B cell (primary cell): ENCODE measurements at regions not wholly inside any gene's neighbourhood (a gene's known extent, or its start where the extent isn't known, plus 50 kb on each side); places are given as distances from the start of the nearest gene placed in this dataset.

Source experiments
- ATAC-seq: fragments of 200-7000 bp; cut with Tn5 transposase; one replicate; pipeline ENCODE4 v1.10.0; 2021; ENCODE audit warnings: low read depth, mild to moderate bottlenecking, moderate number of reproducible peaks, moderate library complexity
- CTCF ChIA-PET: fragments of 350-600 bp; sonication (Branson Sonifier 250); formaldehyde crosslinking; loops from one replicate; lab custom pipeline; 2021; ENCODE audit warnings: antibody characterized with exemption, inconsistent platforms; lab: Charles Lee
- POLR2A ChIA-PET: fragments of 350-600 bp; sonication (Branson Sonifier 250); formaldehyde crosslinking; loops from one replicate; lab custom pipeline; 2021; ENCODE audit warnings: antibody characterized with exemption; lab: Charles Lee
- DNase-seq: peaks from one replicate; pipeline ENCODE4 v3.0.0; 2013
- H2AFZ ChIP-seq: 2 replicates; pipeline ENCODE4 v1.6.1; 2012; ENCODE audit warnings: mild to moderate bottlenecking, low read depth, low read length; ENCODE audit not compliant: insufficient read depth, poor library complexity, severe bottlenecking
- H3K27ac ChIP-seq, 2 donors: 1 replicate in 1 of 2; 2 replicates in 1 of 2; pipeline ENCODE4 v1.5.1; 2012 to 2013; ENCODE audit warnings: low read length in 2 of 2, mild to moderate bottlenecking in 2 of 2, moderate library complexity in 1 of 2
- H3K27me3 ChIP-seq, 4 experiments: fragments of 200-600 bp in 1 of 4; sonication (generic) in 1 of 4; replicated peaks in 1 of 4; 1 replicate in 2 of 4; 2 replicates in 2 of 4; pipeline versions ENCODE4 v1.6.1 to v1.7.0; 2013 to 2016; ENCODE audit warnings: low read length in 3 of 4, mild to moderate bottlenecking in 2 of 4, mixed read lengths in 1 of 4, moderate library complexity in 1 of 4; ENCODE audit not compliant: insufficient read depth in 4 of 4, control insufficient read depth in 3 of 4; ENCODE audit errors: control extremely low read depth in 1 of 4
- H3K36me3 ChIP-seq, 2 experiments: replicated peaks in 1 of 2; 1 replicate in 1 of 2; 2 replicates in 1 of 2; pipeline versions ENCODE4 v1.6.1 to v1.7.1; 2013; ENCODE audit warnings: low read length in 1 of 2; ENCODE audit not compliant: insufficient read depth in 2 of 2, control insufficient read depth in 1 of 2; ENCODE audit errors: control extremely low read depth in 1 of 2, extremely low read depth in 1 of 2
- H3K4me1 ChIP-seq, 2 donors: fragments of 200-600 bp in 1 of 2; sonication (generic) in 1 of 2; 1 replicate in 1 of 2; 2 replicates in 1 of 2; pipeline versions ENCODE4 v1.5.1 to v1.6.1; 2013 to 2017; ENCODE audit warnings: low read length in 2 of 2; ENCODE audit not compliant: control insufficient read depth in 2 of 2, insufficient read depth in 2 of 2
- H3K4me2 ChIP-seq: replicated peaks from 2 replicates; pipeline ENCODE3; 2012; ENCODE audit warnings: mild to moderate bottlenecking, low read depth, low read length; ENCODE audit not compliant: poor library complexity, severe bottlenecking
- H3K4me3 ChIP-seq, 5 experiments: fragments of 200-600 bp in 1 of 5; sonication (generic) in 1 of 5; 1 replicate in 3 of 5; 2 replicates in 2 of 5; pipeline versions ENCODE4 v1.5.1 to v1.7.0; 2011 to 2016; ENCODE audit warnings: low read length in 4 of 5, mild to moderate bottlenecking in 4 of 5, low read depth in 2 of 5, control low read depth in 1 of 5, moderate library complexity in 1 of 5; ENCODE audit not compliant: insufficient read depth in 1 of 5; ENCODE audit errors: control extremely low read depth in 1 of 5, extremely low read depth in 1 of 5
- H3K79me2 ChIP-seq: fragments of 200-600 bp; sonication (generic); one replicate; pipeline ENCODE4 v1.6.0; 2016; ENCODE audit warnings: low read length; ENCODE audit not compliant: control insufficient read depth, insufficient read depth
- H3K9ac ChIP-seq: fragments of 200-600 bp; sonication (generic); 2 replicates; pipeline ENCODE4 v1.6.1; 2017; ENCODE audit warnings: mild to moderate bottlenecking, low read length, moderate library complexity
- H3K9me3 ChIP-seq, 3 donors: one replicate each; pipeline versions ENCODE4 v1.6.1 to v1.7.1; 2013; ENCODE audit warnings: low read length in 2 of 3; ENCODE audit not compliant: control insufficient read depth in 2 of 3, insufficient read depth in 1 of 3; ENCODE audit errors: control extremely low read depth in 1 of 3
- H4K20me1 ChIP-seq: 2 replicates; pipeline ENCODE4 v1.6.0; 2012; ENCODE audit warnings: mild to moderate bottlenecking, low read length; ENCODE audit not compliant: insufficient read depth, control insufficient read depth, poor library complexity, severe bottlenecking
- H3K27ac Mint-ChIP-seq: one replicate; pipeline ENCODE4 v1.8.0; 2021; ENCODE audit warnings: mixed read lengths
- H3K27me3 Mint-ChIP-seq: one replicate; pipeline ENCODE4 v1.8.0; 2021; ENCODE audit warnings: mixed read lengths
- H3K4me1 Mint-ChIP-seq: one replicate; pipeline ENCODE4 v1.8.0; 2021; ENCODE audit warnings: mixed read lengths
- H3K4me3 Mint-ChIP-seq: one replicate; pipeline ENCODE4 v1.8.0; 2021; ENCODE audit warnings: mixed read lengths
- H3K9me3 Mint-ChIP-seq: one replicate; pipeline ENCODE4 v1.8.0; 2022; ENCODE audit warnings: mixed read lengths; ENCODE audit not compliant: insufficient read depth
- EZH2 ChIP-seq: IDR thresholded peaks from 2 replicates; pipeline ENCODE4 v1.6.1; 2012; ENCODE audit warnings: borderline replicate concordance, low read depth, mild to moderate bottlenecking, moderate library complexity, low read length; ENCODE audit not compliant: insufficient read depth, poor library complexity, severe bottlenecking
- WGBS: methylation state at CpG from one replicate; pipeline ENCODE4 v1.1.5; 2013; ENCODE audit warnings: missing lambda C conversion rate; ENCODE audit not compliant: insufficient coverage; 5-methylcytosine and 5-hydroxymethylcytosine counted together
- intact Hi-C: fragments of 100-400 bp; cut with micrococcal nuclease; formaldehyde crosslinking; loops from one replicate; pipeline ENCODE4 v1.10.0; 2022
- TF ChIP-seq, protein P1 (sequence below): fragments of 200-600 bp; IDR thresholded peaks from one replicate; pipeline ENCODE4 v1.8.0; 2022; ENCODE audit warnings: antibody characterized with exemption, mild to moderate bottlenecking

DNA sequence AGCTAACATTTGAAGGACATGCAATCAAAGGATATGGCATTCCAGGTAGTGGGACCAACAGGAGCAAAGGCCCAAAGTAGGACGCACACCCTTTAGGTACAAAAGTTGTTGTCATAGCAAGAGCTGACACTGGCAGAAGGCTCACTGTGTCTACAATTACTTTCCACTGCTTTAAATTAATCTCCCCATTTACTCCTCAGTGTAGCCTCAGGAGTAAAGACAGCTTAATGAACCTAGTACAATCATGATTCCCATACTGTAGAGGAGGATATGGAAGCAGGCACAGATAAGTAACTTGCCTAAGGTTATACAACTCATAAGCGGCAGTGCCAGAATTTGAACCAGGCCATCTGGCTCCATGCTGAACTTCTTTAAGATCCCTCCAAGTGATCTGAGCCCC, 212.9 kb upstream of the SFSWAP start:
- no peaks in the 10 kb centered on the region for H3K4me1 ChIP-seq
- no peak overlapping the region for H3K4me2 ChIP-seq
- H3K4me3 ChIP-seq, result no peak overlapping the region
- no peak for TF ChIP-seq EZH2
- TF ChIP-seq, protein P1, sequence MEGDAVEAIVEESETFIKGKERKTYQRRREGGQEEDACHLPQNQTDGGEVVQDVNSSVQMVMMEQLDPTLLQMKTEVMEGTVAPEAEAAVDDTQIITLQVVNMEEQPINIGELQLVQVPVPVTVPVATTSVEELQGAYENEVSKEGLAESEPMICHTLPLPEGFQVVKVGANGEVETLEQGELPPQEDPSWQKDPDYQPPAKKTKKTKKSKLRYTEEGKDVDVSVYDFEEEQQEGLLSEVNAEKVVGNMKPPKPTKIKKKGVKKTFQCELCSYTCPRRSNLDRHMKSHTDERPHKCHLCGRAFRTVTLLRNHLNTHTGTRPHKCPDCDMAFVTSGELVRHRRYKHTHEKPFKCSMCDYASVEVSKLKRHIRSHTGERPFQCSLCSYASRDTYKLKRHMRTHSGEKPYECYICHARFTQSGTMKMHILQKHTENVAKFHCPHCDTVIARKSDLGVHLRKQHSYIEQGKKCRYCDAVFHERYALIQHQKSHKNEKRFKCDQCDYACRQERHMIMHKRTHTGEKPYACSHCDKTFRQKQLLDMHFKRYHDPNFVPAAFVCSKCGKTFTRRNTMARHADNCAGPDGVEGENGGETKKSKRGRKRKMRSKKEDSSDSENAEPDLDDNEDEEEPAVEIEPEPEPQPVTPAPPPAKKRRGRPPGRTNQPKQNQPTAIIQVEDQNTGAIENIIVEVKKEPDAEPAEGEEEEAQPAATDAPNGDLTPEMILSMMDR, result no peak
- CTCF ChIA-PET, result no interaction called here
- no peaks in the 10 kb centered on the region for H3K27me3 ChIP-seq
- no peaks in the 10 kb centered on the region for H4K20me1 ChIP-seq
- Mint-ChIP-seq H3K27ac (no peak overlapping the region), H3K9me3 (no peaks in the 10 kb centered on the region), H3K4me3 (no peak overlapping the region), H3K4me1 (no peaks in the 10 kb centered on the region), H3K27me3 (peaks cover 9% of the 10 kb centered on the region)
- no peak for ATAC-seq
- no peak overlapping the region for H2AFZ ChIP-seq
- no peak overlapping the region for H3K27ac ChIP-seq
- H3K79me2 ChIP-seq, result no peaks in the 10 kb centered on the region
- intact Hi-C loops, result no loop called here
- POLR2A ChIA-PET, result no interaction called here
- no peak overlapping the region for H3K9ac ChIP-seq
- peaks cover 0 to 3% (median 0%) of the 10 kb centered on the region in 3 donors for H3K9me3 ChIP-seq
- no peaks in the 10 kb centered on the region for H3K36me3 ChIP-seq
- DNase-seq, result no peak
- 92% methylated on average over 1 of the region's 2 CpGs for WGBS

DNA sequence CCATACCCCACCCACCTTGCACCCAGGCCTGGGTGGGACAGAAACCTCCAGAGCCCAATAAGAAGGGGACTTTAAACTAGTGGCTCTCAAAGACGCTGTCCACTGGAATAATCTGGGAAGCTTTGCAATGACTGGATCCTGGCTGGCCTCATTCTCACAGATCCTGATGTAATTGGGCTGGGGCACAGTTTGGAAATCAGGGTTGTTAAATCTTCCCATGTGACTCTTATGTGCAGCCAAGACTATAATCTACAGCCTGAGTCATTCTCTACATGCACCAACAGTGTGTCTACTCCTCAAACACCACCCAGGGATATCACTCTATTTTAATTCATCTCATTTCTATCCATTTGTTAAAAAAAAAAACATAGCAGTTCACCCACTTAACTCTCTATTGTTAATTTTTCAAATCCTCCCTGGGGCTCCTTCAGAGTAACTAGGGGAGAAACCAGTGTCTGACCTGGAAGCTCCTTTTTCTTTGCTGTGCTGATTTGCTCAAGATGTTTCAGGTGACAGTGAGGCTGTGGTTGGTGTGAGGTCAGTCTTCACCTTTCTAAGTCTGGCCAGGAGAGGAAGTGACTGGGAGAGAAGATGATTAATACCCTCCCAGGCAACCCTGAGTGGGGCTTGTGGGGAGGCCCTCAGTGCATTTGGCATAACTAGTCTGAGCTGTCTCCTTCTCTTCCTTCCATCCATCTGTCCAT, 211.6 kb upstream of the SFSWAP start:
- Histone ChIP-seq H4K20me1 (no peaks in the 10 kb centered on the region), H3K4me1 (no peaks in the 10 kb centered on the region), H3K9me3 (no peaks in the 10 kb centered on the region), H3K4me2 (no peak overlapping the region), H3K27ac (no peak overlapping the region), H3K4me3 (no peak overlapping the region), H3K79me2 (no peaks in the 10 kb centered on the region), H3K9ac (no peak overlapping the region), H3K27me3 (no peaks in the 10 kb centered on the region), H3K36me3 (no peaks in the 10 kb centered on the region), H2AFZ (no peak overlapping the region)
- Mint-ChIP-seq H3K27me3 (peaks cover 9% of the 10 kb centered on the region), H3K4me3 (no peak overlapping the region), H3K9me3 (no peaks in the 10 kb centered on the region), H3K4me1 (no peaks in the 10 kb centered on the region), H3K27ac (no peak overlapping the region)
- ATAC-seq (no peak), DNase-seq (no peak)
- ChIA-PET POLR2A (no interaction called here), CTCF (no interaction called here)
- intact Hi-C loops, result no loop called here
- no peak for TF ChIP-seq EZH2
- TF ChIP-seq, protein P1, result no peak
- WGBS, result 60% methylated on average over 1 of the region's 1 CpG
